ENCODE measurements at regions not wholly inside any gene's neighbourhood (a gene's known extent, or its start where the extent isn't known, plus 50 kb on each side); places are given as distances from the start of the nearest gene placed in this dataset.

- Histone ChIP-seq H3K79me2 (ENCODE audit: control insufficient read depth, insufficient read depth, low read length) (no peaks in the 10 kb centered on the region), H3K9ac (replicated peaks; ENCODE audit: extremely low read depth, insufficient read depth, low read length) (no peak overlapping the region), H3K9me1 (replicated peaks; ENCODE audit: control insufficient read depth, extremely low read depth, insufficient read depth, low read length) (no peaks in the 10 kb centered on the region), H2AFZ (ENCODE audit: low read depth, low read length) (no peak overlapping the region), H3K36me3 (ENCODE audit: control insufficient read depth in 2 of 2, extremely low read depth in 1 of 2, insufficient read depth in 2 of 2, low read length in 2 of 2) (no peaks in the 10 kb centered on the region), H3K27ac (ENCODE audit: insufficient read depth, low read depth, low read length) (no peak overlapping the region), H4K20me1 (replicated peaks; ENCODE audit: control insufficient read depth, extremely low read depth, insufficient read depth, low read length) (no peaks in the 10 kb centered on the region), H3K9me3 (replicated peaks; ENCODE audit: control insufficient read depth, insufficient read depth, low read length) (no peaks in the 10 kb centered on the region), H3K27me3 (ENCODE audit: control insufficient read depth in 2 of 2, insufficient read depth in 2 of 2, low read length in 2 of 2) (no peaks in the 10 kb centered on the region), H3K4me2 (ENCODE audit: insufficient read depth, low read length) (no peak overlapping the region), H3K4me3 (replicated peaks in 1 of 3; ENCODE audit: insufficient read depth in 1 of 3, low read depth in 1 of 3, low read length in 3 of 3) (no peak overlapping the region), H3K4me1 (ENCODE audit: control insufficient read depth, extremely low read depth, insufficient read depth, low read length) (no peaks in the 10 kb centered on the region)
- no peak for FAIRE-seq
- dilution Hi-C loops (cut with MboI; ENCODE audit: extremely low pct_ligation_motif_present, low sequenced_read_pairs): no loop called here
- no TSS peak for BruUV-seq (replicated peaks)
- intact Hi-C loops (cut with micrococcal nuclease): no loop called here
- ChIA-PET POLR2A (no interaction called here), CTCF (no interaction called here)
- no peak for DNase-seq (ENCODE audit: low read depth, low spot score)
- no peak for TF ChIP-seq CTCF (IDR thresholded peaks at IDR 0.05; ENCODE audit: extremely low read depth in 1 of 2, insufficient read depth in 1 of 2, low read depth in 1 of 2, low read length in 2 of 2)
- TF ChIP-seq GATA2 (IDR thresholded peaks at IDR 0.05; ENCODE audit: insufficient read depth, insufficient read length, low read depth, low read length): no peak
- no peak for TF ChIP-seq POLR2AphosphoS5 (IDR thresholded peaks at IDR 0.05; ENCODE audit: insufficient read depth, low read depth, low read length)
- TF ChIP-seq POLR2A (IDR thresholded peaks at IDR 0.05; ENCODE audit: low read depth, low read length): no peak
- no peak for TF ChIP-seq FOS (IDR thresholded peaks at IDR 0.05; ENCODE audit: borderline replicate concordance, insufficient read depth, low read length)
- no peak for TF ChIP-seq MYC (IDR thresholded peaks at IDR 0.05; ENCODE audit: low read depth, low read length)
- TF ChIP-seq JUN (IDR thresholded peaks at IDR 0.05; ENCODE audit: borderline replicate concordance, insufficient read depth, insufficient read length, low read depth): no peak
- TF ChIP-seq MAX (IDR thresholded peaks at IDR 0.05; ENCODE audit: insufficient read depth, insufficient read length): no peak
- TF ChIP-seq EZH2 (IDR thresholded peaks at IDR 0.05; ENCODE audit: borderline replicate concordance, low read depth, low read length, severe bottlenecking): no peak
Measured at GRCh38 chr4:100728861-100729260, 211.0 kb upstream of the EMCN start.

Measured in endothelial cell of umbilical vein (primary cell).